HFFc6 (cell line): ENCODE measurements at regions not wholly inside any gene's neighbourhood (a gene's known extent, or its start where the extent isn't known, plus 50 kb on each side); places are given as distances from the start of the nearest gene placed in this dataset.
"Not testable (repeated sequence)": the region's sequence is repeated elsewhere in the genome, so short reads cannot be mapped to it uniquely, and the experiment has no call there.

Experiments
- DNase-seq: peaks from one replicate; pipeline ENCODE4 v3.0.0-alpha.2; 2018
- H3K27ac Mint-ChIP-seq: 2 replicates; pipeline ENCODE4 v1.8.0; 2020; ENCODE audit warnings: mild to moderate bottlenecking, mixed read lengths
- H3K27me3 Mint-ChIP-seq: 2 replicates; pipeline ENCODE4 v1.8.0; 2021; ENCODE audit warnings: mild to moderate bottlenecking, moderate library complexity, mixed read lengths; ENCODE audit not compliant: insufficient read depth
- H3K36me3 Mint-ChIP-seq: 2 replicates; pipeline ENCODE4 v1.8.0; 2021; ENCODE audit warnings: low read depth, mixed read lengths
- H3K4me1 Mint-ChIP-seq: 2 replicates; pipeline ENCODE4 v1.8.0; 2020; ENCODE audit warnings: low read depth, mixed read lengths
- H3K4me3 Mint-ChIP-seq: 2 replicates; pipeline ENCODE4 v1.8.0; 2020; ENCODE audit warnings: mild to moderate bottlenecking, moderate library complexity, mixed read lengths
- H3K9me3 Mint-ChIP-seq: 2 replicates; pipeline ENCODE4 v1.8.0; 2020; ENCODE audit warnings: mild to moderate bottlenecking, mixed read lengths
- TF ChIP-seq, protein P1 (sequence below): fragments of 200-600 bp; sonication (generic); IDR thresholded peaks from 2 replicates; pipeline ENCODE4 v1.5.0; 2021; ENCODE audit warnings: antibody characterized with exemption, mild to moderate bottlenecking

DNA sequence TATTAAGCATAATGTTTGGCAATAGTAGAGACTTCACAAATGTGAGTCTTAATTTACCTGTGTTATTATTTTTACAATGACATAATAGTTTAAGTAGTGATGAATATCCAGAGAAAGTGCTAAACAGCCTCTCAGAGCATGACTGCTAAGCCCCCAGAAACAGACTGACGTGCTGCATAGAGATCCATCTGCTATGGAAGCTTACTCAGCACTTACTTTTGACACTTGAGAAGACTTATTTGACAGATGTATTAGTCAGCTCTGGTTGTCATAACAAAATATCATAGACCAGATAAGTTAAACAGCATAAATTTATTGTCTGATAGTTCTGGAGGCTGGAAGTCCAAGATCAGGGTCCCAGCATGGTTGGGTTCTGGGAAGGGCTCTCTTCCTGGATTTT lies 334.9 kb upstream of the MON1B start:
- no peaks in the 10 kb centered on the region for H3K36me3 Mint-ChIP-seq
- no peak for DNase-seq
- H3K27ac Mint-ChIP-seq: no peak overlapping the region
- TF ChIP-seq, protein P1, sequence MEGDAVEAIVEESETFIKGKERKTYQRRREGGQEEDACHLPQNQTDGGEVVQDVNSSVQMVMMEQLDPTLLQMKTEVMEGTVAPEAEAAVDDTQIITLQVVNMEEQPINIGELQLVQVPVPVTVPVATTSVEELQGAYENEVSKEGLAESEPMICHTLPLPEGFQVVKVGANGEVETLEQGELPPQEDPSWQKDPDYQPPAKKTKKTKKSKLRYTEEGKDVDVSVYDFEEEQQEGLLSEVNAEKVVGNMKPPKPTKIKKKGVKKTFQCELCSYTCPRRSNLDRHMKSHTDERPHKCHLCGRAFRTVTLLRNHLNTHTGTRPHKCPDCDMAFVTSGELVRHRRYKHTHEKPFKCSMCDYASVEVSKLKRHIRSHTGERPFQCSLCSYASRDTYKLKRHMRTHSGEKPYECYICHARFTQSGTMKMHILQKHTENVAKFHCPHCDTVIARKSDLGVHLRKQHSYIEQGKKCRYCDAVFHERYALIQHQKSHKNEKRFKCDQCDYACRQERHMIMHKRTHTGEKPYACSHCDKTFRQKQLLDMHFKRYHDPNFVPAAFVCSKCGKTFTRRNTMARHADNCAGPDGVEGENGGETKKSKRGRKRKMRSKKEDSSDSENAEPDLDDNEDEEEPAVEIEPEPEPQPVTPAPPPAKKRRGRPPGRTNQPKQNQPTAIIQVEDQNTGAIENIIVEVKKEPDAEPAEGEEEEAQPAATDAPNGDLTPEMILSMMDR: no peak
- H3K27me3 Mint-ChIP-seq: no peaks in the 10 kb centered on the region; the same call in 1 of the 2 replicates
- H3K4me1 Mint-ChIP-seq: no peaks in the 10 kb centered on the region
- no peak overlapping the region for H3K4me3 Mint-ChIP-seq
- H3K9me3 Mint-ChIP-seq: peaks cover 60% of the 10 kb centered on the region

DNA sequence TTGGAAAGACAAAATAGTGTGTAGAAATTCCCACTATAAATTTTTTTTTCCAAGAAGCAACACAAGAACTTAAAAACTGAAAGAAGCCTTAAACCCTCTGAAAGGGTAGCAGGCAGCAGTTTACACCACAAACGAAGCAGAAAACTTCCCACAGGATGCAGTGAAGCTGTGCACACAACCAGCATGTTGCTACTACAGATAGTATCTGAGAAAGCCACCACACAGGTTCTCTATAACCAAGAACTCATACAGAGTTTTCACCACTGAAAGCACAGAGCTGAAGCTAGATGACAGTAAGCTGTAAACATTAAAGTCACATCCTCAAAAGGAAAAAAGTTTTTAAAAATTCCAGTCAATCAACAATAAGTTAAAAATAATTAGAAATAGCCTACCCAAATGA lies 333.6 kb upstream of the MON1B start:
- Mint-ChIP-seq H3K4me3 (no peak overlapping the region), H3K27ac (no peak overlapping the region), H3K4me1 (no peaks in the 10 kb centered on the region), H3K36me3 (no peaks in the 10 kb centered on the region), H3K9me3 (peaks cover 70% of the 10 kb centered on the region), H3K27me3 (no peaks in the 10 kb centered on the region; the same call in 1 of the 2 replicates)
- TF ChIP-seq, protein P1: no peak
- no peak for DNase-seq

DNA sequence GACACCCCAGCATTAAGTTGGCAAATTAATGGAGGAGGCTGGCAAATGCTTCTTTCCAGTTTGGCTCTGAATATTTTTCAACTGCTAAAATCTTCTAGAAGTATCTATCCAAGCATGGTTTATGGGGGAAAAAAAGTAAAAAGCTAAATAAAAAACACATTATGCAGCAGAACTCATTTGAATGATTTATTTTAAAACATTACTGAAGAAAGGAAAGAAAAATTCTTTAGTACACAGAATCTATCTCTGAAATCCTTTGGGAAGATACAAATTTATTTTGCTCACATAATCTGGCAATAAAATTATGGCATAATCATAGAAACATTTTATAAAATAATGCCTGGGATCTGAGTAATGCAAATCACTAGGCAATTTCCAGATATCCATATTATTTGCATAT lies 328.1 kb upstream of the MON1B start:
- Mint-ChIP-seq H3K27ac (no peak overlapping the region), H3K4me3 (no peak overlapping the region), H3K27me3 (no peaks in the 10 kb centered on the region; the same call in 1 of the 2 replicates)

DNA sequence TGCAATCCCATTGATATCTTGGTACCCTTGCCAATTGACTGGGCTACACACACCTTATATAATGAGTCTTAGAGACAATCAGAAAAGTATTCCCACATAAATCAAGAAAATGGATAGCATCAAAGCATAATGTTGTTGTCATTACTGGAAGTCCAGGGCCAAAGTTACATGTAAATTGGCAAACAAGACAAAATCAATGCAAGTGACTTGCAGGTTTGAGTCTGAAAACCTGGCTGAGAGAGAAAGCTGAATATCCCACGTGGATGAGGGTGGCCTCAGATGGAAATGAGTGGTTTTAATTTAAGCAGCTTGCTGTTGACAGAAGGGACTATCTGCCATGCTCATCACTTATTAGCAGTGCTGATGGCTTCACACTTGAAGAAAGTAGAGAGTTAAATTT lies 324.0 kb upstream of the MON1B start:
- TF ChIP-seq, protein P1: no peak
- peaks cover 34% of the 10 kb centered on the region for H3K9me3 Mint-ChIP-seq
- H3K4me3 Mint-ChIP-seq: no peak overlapping the region
- no peaks in the 10 kb centered on the region for H3K27me3 Mint-ChIP-seq
- no peaks in the 10 kb centered on the region for H3K4me1 Mint-ChIP-seq
- DNase-seq: no peak
- no peak overlapping the region for H3K27ac Mint-ChIP-seq
- H3K36me3 Mint-ChIP-seq: no peaks in the 10 kb centered on the region

More for the DNA sequence above, 328.1 kb upstream of the MON1B start:
- TF ChIP-seq, protein P1: no peak
- no peaks in the 10 kb centered on the region for H3K4me1 Mint-ChIP-seq
- no peaks in the 10 kb centered on the region for H3K36me3 Mint-ChIP-seq
- no peak for DNase-seq
- H3K9me3 Mint-ChIP-seq: peaks cover 56% of the 10 kb centered on the region

DNA sequence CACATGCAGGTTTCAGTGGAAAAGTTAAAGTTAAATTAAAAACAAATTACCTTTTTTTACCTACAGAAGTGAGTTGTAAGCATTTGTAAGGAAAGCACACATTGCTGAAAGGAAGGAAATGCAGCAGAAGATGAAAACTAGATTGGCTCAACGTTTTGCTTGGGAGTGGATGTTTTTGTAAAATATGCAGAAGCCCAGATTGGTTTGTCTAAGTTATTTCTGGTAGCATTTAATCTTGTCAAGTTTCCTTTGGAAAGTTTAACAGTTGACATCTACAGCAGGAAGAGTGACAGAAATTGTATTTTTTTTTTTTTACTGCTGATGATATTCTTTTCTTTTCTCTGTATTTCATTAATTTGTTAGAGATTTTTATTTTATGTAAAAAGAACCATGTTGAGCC lies 315.1 kb upstream of the MON1B start:
- no peak for DNase-seq
- Mint-ChIP-seq H3K4me3 (no peak overlapping the region), H3K27me3 (no peaks in the 10 kb centered on the region), H3K36me3 (no peaks in the 10 kb centered on the region), H3K27ac (no peak overlapping the region), H3K4me1 (no peaks in the 10 kb centered on the region), H3K9me3 (peaks cover 27% of the 10 kb centered on the region)
- TF ChIP-seq, protein P1: no peak

DNA sequence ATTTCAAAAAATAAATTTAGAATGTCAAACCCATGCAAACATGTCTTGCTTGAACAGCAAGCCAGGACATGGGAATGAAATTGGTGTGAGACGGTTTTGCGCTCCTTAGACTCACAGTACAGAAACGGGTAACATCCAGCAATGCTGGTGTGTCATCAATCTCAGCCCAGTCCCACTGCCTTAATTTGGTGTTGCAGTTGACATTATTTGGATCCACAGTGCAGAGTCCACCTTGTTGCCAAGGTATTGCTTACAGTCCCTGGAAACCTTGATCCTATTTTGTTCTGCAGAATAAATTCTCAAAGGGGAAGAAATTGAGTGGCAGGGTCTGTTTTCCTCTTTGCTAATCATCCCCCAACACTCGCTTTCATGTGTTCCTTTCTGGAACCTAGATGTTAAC lies 311.6 kb upstream of the MON1B start:
- H3K4me1 Mint-ChIP-seq: no peaks in the 10 kb centered on the region
- no peaks in the 10 kb centered on the region for H3K27me3 Mint-ChIP-seq
- peaks cover 10% of the 10 kb centered on the region for H3K9me3 Mint-ChIP-seq
- TF ChIP-seq, protein P1: no peak
- DNase-seq: no peak
- no peak overlapping the region for H3K27ac Mint-ChIP-seq
- no peak overlapping the region for H3K4me3 Mint-ChIP-seq
- no peaks in the 10 kb centered on the region for H3K36me3 Mint-ChIP-seq

DNA sequence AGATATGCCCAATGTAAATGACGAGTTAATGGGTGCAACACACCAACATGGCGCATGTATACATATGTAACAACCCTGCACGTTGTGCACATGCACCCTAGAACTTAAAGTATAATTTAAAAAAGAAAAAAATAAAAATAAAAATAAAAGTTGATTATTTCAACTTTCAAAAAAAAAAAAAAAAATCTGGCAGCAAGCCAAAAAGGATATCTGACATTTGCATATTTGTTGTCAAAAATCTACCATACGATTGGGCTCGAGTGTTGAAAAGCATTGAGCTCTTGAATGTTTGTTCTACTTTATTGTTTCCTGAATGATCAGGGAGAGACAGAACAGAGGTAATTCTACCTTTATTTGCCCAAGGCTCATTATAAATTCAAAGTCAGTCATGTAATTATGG lies 310.5 kb upstream of the MON1B start:
- peaks cover 12% of the 10 kb centered on the region for H3K9me3 Mint-ChIP-seq
- not testable (repeated sequence) for H3K4me1 Mint-ChIP-seq, H3K27ac Mint-ChIP-seq, H3K27me3 Mint-ChIP-seq, H3K36me3 Mint-ChIP-seq, H3K4me3 Mint-ChIP-seq, DNase-seq
